Esophagus muscularis mucosa (tissue), 4 donors: ENCODE measurements at regions not wholly inside any gene's neighbourhood (a gene's known extent, or its start where the extent isn't known, plus 50 kb on each side); places are given as distances from the start of the nearest gene placed in this dataset.

Experiments
- DNase-seq: peaks from one replicate; pipeline ENCODE4 v3.0.0-alpha.2; 2017; ENCODE audit errors: extremely low spot score
- H3K27ac ChIP-seq, 4 donors: fragments of 200-600 bp; sonication (generic); replicated peaks in 1 of 4; 1 replicate in 3 of 4; 2 replicates in 1 of 4; pipeline ENCODE4 v1.5.1; 2016 to 2019; ENCODE audit warnings: mild to moderate bottlenecking in 1 of 4
- H3K27me3 ChIP-seq, 4 donors: fragments of 200-600 bp; sonication (generic); one replicate each; pipeline versions ENCODE4 v1.5.1 to v1.6.0; 2016 to 2019
- H3K36me3 ChIP-seq, 4 donors: fragments of 200-600 bp; sonication (generic); one replicate each; pipeline ENCODE4 v1.5.1; 2016 to 2019
- H3K4me1 ChIP-seq, 4 donors: fragments of 200-600 bp; sonication (generic); one replicate each; pipeline ENCODE4 v1.5.1; 2016 to 2019
- H3K4me3 ChIP-seq, 4 donors: fragments of 200-600 bp; sonication (generic); 1 replicate in 2 of 4; 2 replicates in 2 of 4; pipeline ENCODE4 v1.5.1; 2016 to 2019; ENCODE audit warnings: mild to moderate bottlenecking in 4 of 4, moderate library complexity in 1 of 4
- H3K9me3 ChIP-seq, 4 donors: fragments of 200-600 bp; sonication (generic); 1 replicate in 3 of 4; 2 replicates in 1 of 4; pipeline ENCODE4 v1.5.1; 2016 to 2019
- EP300 ChIP-seq: sonication (generic); formaldehyde crosslinking; IDR thresholded peaks from one replicate; pipeline ENCODE4 v1.6.1; 2017; ENCODE audit warnings: antibody characterized with exemption
- POLR2A ChIP-seq: fragments of 450-650 bp; IDR thresholded peaks from one replicate; pipeline ENCODE4 v1.6.1; 2017; ENCODE audit warnings: antibody characterized with exemption, moderate library complexity, mild to moderate bottlenecking, low read depth
- POLR2AphosphoS5 ChIP-seq, 2 donors: sonication (generic); formaldehyde crosslinking; IDR thresholded peaks; one replicate each; pipeline ENCODE4 v1.6.1; 2017; ENCODE audit warnings: antibody characterized with exemption in 2 of 2
- WGBS: methylation state at CpG from one replicate; pipeline ENCODE4 v1.1.5; 2018; 5-methylcytosine and 5-hydroxymethylcytosine counted together
- intact Hi-C: fragments of 100-400 bp; cut with DNase I; formaldehyde crosslinking; loops from one replicate; pipeline ENCODE4 v1.15.1; 2023
- TF ChIP-seq, protein P1 (sequence below), 3 experiments: fragments of 200-600 bp in 2 of 3; fragments of 450-650 bp in 1 of 3; sonication (generic) in 2 of 3; IDR thresholded peaks; one replicate each; pipeline ENCODE4 v1.5.1; 2017 to 2019; ENCODE audit warnings: antibody characterized with exemption in 3 of 3, mild to moderate bottlenecking in 2 of 3, moderate library complexity in 1 of 3

DNA sequence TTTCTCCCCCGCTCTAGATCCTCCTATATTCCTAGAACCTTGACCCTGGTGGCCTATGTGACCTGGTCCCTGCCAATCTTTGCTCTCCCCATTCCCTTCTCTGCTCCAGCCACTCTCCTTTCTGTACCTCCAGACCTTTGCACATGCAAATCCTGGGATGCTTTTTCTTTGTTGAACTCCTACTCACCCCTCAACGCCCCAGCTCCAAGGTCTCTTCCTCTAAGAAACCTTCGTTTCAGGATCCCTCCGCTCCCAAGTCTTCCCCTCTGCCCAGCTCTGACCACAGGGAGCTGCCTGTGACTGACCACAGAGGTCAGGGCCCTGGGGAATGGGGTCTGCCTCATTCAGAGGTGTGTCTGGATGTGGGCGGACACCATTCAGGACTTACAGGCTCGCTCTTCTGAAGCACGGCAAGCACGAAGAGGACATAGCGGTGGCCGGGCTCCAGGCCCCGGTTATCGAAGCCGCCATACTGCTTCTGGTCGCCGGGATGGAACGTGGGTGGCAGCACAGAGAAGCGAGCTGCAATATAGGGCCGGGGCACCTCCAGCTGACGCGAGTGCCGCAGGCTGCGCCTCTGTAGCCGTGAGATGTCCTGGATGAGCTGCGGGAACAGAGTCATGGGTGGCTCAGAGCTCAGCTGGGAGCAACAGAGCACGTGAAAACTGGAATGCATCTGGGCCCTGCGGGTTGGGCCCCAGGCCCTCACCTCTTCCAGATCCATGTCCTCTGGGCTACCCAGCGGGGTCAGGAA, 120.9 kb downstream of the PTPRS start:
- intact Hi-C loops = no loop called here
- H3K27me3 ChIP-seq = no peaks in the 10 kb centered on the region
- peaks cover 42 to 98% (median 82%) of the 10 kb centered on the region in 4 donors for H3K36me3 ChIP-seq
- DNase-seq = no peak
- 96% methylated on average over 26 of the region's 27 CpGs for WGBS
- H3K27ac ChIP-seq = no peak overlapping the region
- no peaks in the 10 kb centered on the region for H3K4me1 ChIP-seq
- no peaks in the 10 kb centered on the region for H3K9me3 ChIP-seq
- no peak overlapping the region for H3K4me3 ChIP-seq
- no peak for TF ChIP-seq POLR2A
- TF ChIP-seq, protein P1, sequence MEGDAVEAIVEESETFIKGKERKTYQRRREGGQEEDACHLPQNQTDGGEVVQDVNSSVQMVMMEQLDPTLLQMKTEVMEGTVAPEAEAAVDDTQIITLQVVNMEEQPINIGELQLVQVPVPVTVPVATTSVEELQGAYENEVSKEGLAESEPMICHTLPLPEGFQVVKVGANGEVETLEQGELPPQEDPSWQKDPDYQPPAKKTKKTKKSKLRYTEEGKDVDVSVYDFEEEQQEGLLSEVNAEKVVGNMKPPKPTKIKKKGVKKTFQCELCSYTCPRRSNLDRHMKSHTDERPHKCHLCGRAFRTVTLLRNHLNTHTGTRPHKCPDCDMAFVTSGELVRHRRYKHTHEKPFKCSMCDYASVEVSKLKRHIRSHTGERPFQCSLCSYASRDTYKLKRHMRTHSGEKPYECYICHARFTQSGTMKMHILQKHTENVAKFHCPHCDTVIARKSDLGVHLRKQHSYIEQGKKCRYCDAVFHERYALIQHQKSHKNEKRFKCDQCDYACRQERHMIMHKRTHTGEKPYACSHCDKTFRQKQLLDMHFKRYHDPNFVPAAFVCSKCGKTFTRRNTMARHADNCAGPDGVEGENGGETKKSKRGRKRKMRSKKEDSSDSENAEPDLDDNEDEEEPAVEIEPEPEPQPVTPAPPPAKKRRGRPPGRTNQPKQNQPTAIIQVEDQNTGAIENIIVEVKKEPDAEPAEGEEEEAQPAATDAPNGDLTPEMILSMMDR (IDR thresholded peaks at IDR 0.05) = no peak
- no peak for TF ChIP-seq EP300
- TF ChIP-seq POLR2AphosphoS5 (IDR thresholded peaks at IDR 0.05) = no peak

DNA sequence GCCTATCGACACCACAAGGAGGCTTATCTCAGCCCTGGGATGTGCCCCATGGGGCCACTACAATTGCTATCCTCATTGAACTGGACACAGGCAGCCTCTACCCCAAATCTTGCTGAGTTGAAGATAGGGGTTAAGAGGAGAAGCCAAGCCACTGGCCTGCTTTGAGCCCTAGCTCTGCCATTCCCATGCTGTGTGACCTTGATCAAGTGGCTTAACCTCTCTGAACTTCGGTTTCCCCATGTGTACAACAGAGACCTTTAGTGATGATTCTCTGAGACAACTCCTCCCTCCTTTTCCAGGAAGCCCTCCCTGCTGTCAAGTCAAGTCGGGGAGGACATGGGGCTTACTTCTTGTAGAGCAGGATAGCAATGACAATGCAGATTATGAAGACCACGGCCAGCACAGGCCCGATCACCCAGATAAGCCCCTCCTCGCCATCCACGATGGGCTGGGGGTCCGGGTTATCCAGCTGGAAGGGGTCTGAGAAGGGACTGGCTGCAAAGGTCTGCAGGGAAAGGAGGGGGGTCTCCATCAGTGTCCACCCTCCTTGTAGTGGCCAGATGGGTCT, 121.6 kb downstream of the PTPRS start:
- H3K9me3 ChIP-seq = no peaks in the 10 kb centered on the region
- no peaks in the 10 kb centered on the region for H3K27me3 ChIP-seq
- intact Hi-C loops = no loop called here
- no peak for TF ChIP-seq POLR2A
- TF ChIP-seq POLR2AphosphoS5 (IDR thresholded peaks at IDR 0.05) = no peak
- TF ChIP-seq, protein P1 (IDR thresholded peaks at IDR 0.05) = no peak
- TF ChIP-seq EP300 = no peak
- no peak overlapping the region for H3K27ac ChIP-seq
- H3K4me1 ChIP-seq = no peaks in the 10 kb centered on the region
- H3K36me3 ChIP-seq = peaks cover 49 to 98% (median 87%) of the 10 kb centered on the region in 4 donors
- WGBS = 91% methylated on average over 8 of the region's 8 CpGs
- no peak overlapping the region for H3K4me3 ChIP-seq
- DNase-seq = no peak

DNA sequence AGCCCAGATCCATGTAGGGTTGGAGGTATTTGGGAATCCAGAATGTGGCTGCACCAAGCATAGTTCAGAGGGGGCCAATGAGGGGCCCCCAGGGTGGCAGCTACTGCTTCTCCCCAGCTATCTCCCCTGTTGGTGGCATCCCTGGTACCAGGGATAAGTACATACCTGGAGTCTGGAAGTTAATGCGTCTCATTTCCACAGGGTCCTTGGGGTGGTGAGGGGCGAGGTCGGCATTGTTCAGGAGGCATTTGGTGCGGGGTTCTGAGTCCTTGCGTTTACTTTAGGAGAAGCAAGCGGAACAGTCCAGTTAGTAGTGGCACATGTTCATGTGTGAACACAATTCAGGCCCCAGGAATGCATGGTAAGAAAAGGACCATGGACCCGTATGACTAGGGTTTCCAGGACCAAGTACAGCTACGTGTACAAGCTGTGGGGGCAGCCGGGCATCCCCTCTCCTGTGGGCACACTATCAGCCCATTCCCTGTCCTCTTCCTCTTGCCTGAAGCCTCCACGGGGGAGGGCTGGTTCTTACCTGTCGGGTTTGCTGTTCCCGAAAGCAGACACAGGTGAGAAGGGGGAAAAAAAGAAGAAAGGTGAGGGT, 122.3 kb downstream of the PTPRS start:
- peaks cover 56 to 100% (median 93%) of the 10 kb centered on the region in 4 donors for H3K36me3 ChIP-seq
- intact Hi-C loops = no loop called here

DNA sequence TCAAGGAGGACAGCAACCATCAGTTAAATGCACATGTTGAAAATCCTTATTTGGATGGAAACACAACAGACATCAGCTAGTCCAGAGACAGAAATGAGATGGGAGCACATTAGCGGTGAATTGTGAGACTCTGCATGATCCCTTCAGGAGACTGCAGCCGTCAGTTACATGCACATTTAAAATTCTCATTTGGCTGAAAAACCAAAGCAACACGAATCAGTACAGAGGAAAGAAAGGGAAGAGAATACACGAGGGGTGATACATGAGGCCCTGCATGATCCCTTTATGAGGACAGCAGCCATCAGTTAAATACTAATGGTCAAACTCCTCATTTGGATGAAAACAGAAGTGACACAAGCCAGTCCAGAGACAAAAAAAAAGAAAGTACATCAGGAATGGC, 123.4 kb downstream of the PTPRS start:
- intact Hi-C loops = no loop called here
- Histone ChIP-seq H3K27me3 (no peaks in the 10 kb centered on the region), H3K9me3 (no peaks in the 10 kb centered on the region), H3K36me3 (peaks cover 56 to 100% (median 93%) of the 10 kb centered on the region in 4 donors), H3K27ac (no peak overlapping the region), H3K4me1 (no peaks in the 10 kb centered on the region), H3K4me3 (no peak overlapping the region)
- TF ChIP-seq, protein P1 (IDR thresholded peaks at IDR 0.05) = no peak
- TF ChIP-seq POLR2A (no peak), EP300 (no peak), POLR2AphosphoS5 (IDR thresholded peaks at IDR 0.05) (no peak)
- DNase-seq = no peak
- whole genome bisulfite sequencing = 93% methylated on average over 4 of the region's 4 CpGs

More for the DNA sequence above, 122.3 kb downstream of the PTPRS start:
- no peak for TF ChIP-seq EP300
- TF ChIP-seq, protein P1 (IDR thresholded peaks at IDR 0.05) = no peak
- TF ChIP-seq POLR2A = no peak
- TF ChIP-seq POLR2AphosphoS5 (IDR thresholded peaks at IDR 0.05) = no peak
- 90% methylated on average over 11 of the region's 12 CpGs for WGBS
- Histone ChIP-seq H3K27ac (no peak overlapping the region), H3K4me1 (no peaks in the 10 kb centered on the region), H3K9me3 (no peaks in the 10 kb centered on the region), H3K4me3 (no peak overlapping the region), H3K27me3 (no peaks in the 10 kb centered on the region)
- DNase-seq = no peak
